GM23338 (cell line): ENCODE measurements at regions not wholly inside any gene's neighbourhood (a gene's known extent, or its start where the extent isn't known, plus 50 kb on each side); places are given as distances from the start of the nearest gene placed in this dataset.

Experiments
- ATAC-seq: fragments of 200-7000 bp; cut with Tn5 transposase; 3 replicates; pipeline ENCODE4 v1.9.1; 2020
- DNase-seq: peaks from one replicate; pipeline ENCODE4 v3.0.0-alpha.2; 2015; ENCODE audit warnings: low spot score
- H2AFZ ChIP-seq: fragments of 200-600 bp; sonication (generic); 2 replicates; pipeline ENCODE4 v1.8.0; 2016; ENCODE audit warnings: antibody characterized with exemption, mild to moderate bottlenecking, moderate library complexity
- H3F3A ChIP-seq: fragments of 200-600 bp; sonication (generic); replicated peaks from 2 replicates; pipeline ENCODE4 v1.8.0; 2017; ENCODE audit warnings: antibody characterized with exemption, mixed run types, low read depth
- H3K27ac ChIP-seq: fragments of 200-600 bp; sonication (generic); 2 replicates; pipeline ENCODE4 v1.6.1; 2016; ENCODE audit warnings: low read depth
- H3K27me3 ChIP-seq: fragments of 200-600 bp; sonication (generic); 2 replicates; pipeline ENCODE4 v1.8.0; 2016; ENCODE audit warnings: mild to moderate bottlenecking, mixed run types, moderate library complexity; ENCODE audit not compliant: insufficient read depth
- H3K36me3 ChIP-seq: fragments of 200-600 bp; sonication (generic); 2 replicates; pipeline ENCODE4 v1.8.0; 2016; ENCODE audit warnings: mild to moderate bottlenecking; ENCODE audit not compliant: insufficient read depth
- H3K4me1 ChIP-seq: fragments of 200-600 bp; sonication (generic); 2 replicates; pipeline ENCODE4 v1.8.0; 2016; ENCODE audit warnings: mild to moderate bottlenecking, moderate library complexity; ENCODE audit not compliant: insufficient read depth
- H3K4me2 ChIP-seq: fragments of 200-600 bp; sonication (generic); 2 replicates; pipeline ENCODE4 v1.7.1; 2017; ENCODE audit warnings: mixed run types
- H3K4me3 ChIP-seq: fragments of 200-600 bp; sonication (generic); 2 replicates; pipeline ENCODE4 v1.6.1; 2016; ENCODE audit warnings: mixed run types
- H3K79me2 ChIP-seq: fragments of 200-600 bp; sonication (generic); replicated peaks from 2 replicates; pipeline ENCODE4 v1.8.0; 2017; ENCODE audit warnings: mild to moderate bottlenecking; ENCODE audit not compliant: insufficient read depth
- H3K9me2 ChIP-seq: fragments of 200-600 bp; sonication (generic); 2 replicates; pipeline ENCODE4 v1.8.0; 2017; ENCODE audit not compliant: insufficient read depth
- H4K20me1 ChIP-seq: fragments of 200-600 bp; sonication (generic); replicated peaks from 2 replicates; pipeline ENCODE4 v1.8.0; 2017; ENCODE audit warnings: mild to moderate bottlenecking; ENCODE audit not compliant: insufficient read depth
- H3K27ac Mint-ChIP-seq: 2 replicates; pipeline ENCODE4 v1.8.0; 2020; ENCODE audit warnings: inconsistent platforms, mild to moderate bottlenecking, moderate library complexity, mixed read lengths
- H3K27me3 Mint-ChIP-seq: 3 replicates; pipeline ENCODE4 v1.8.0; 2022; ENCODE audit warnings: low read depth, mild to moderate bottlenecking, moderate library complexity, mixed read lengths, inconsistent platforms; ENCODE audit not compliant: insufficient read depth, poor library complexity
- H3K36me3 Mint-ChIP-seq: 3 replicates; pipeline ENCODE4 v1.8.0; 2021; ENCODE audit warnings: low read depth, mild to moderate bottlenecking, inconsistent platforms, moderate library complexity, mixed read lengths
- H3K4me1 Mint-ChIP-seq: 3 replicates; pipeline ENCODE4 v1.8.0; 2020; ENCODE audit warnings: mild to moderate bottlenecking, inconsistent platforms, mixed read lengths
- H3K4me3 Mint-ChIP-seq: 3 replicates; pipeline ENCODE4 v1.8.0; 2021; ENCODE audit warnings: moderate library complexity, mild to moderate bottlenecking, inconsistent platforms, mixed read lengths
- H3K9me3 Mint-ChIP-seq: 3 replicates; pipeline ENCODE4 v1.8.0; 2020; ENCODE audit warnings: moderate library complexity, mild to moderate bottlenecking, inconsistent platforms, mixed read lengths
- CREB1 ChIP-seq: fragments of 250-450 bp; sonication (Bioruptor Pico); IDR thresholded peaks from 2 replicates; pipeline ENCODE4 v1.5.0; 2020; ENCODE audit warnings: low read depth, mild to moderate bottlenecking, moderate library complexity
- CTCF ChIP-seq, 2 experiments: fragments of 200-600 bp in 1 of 2; sonication (generic) in 1 of 2; conservative IDR thresholded peaks; 2 replicates each; pipeline versions ENCODE4 v1.5.1 to v1.6.1; 2016 to 2017; ENCODE audit warnings: antibody characterized with exemption in 2 of 2, low read depth in 2 of 2, mild to moderate bottlenecking in 2 of 2, moderate library complexity in 1 of 2
- ETS1 ChIP-seq: IDR thresholded peaks from 2 replicates; pipeline ENCODE4 v1.6.1; 2016; ENCODE audit warnings: antibody characterized with exemption
- EZH2phosphoT487 ChIP-seq: fragments of 200-600 bp; sonication (generic); IDR thresholded peaks from one replicate; pipeline ENCODE4 v1.8.1; 2018; ENCODE audit warnings: antibody characterized with exemption; ENCODE audit not compliant: unreplicated experiment
- JUNB ChIP-seq: IDR thresholded peaks from one replicate; pipeline ENCODE4 v1.6.1; 2016; ENCODE audit warnings: antibody characterized with exemption; ENCODE audit not compliant: unreplicated experiment
- NANOG ChIP-seq: IDR thresholded peaks from 2 replicates; pipeline ENCODE4 v1.6.1; 2016; ENCODE audit warnings: antibody characterized with exemption, borderline replicate concordance
- POLR2AphosphoS5 ChIP-seq: IDR thresholded peaks from 2 replicates; pipeline ENCODE4 v1.6.1; 2016; ENCODE audit warnings: antibody characterized with exemption, low read depth
- STAT1 ChIP-seq: IDR thresholded peaks from one replicate; pipeline ENCODE4 v1.6.1; 2016; ENCODE audit warnings: antibody characterized with exemption; ENCODE audit not compliant: unreplicated experiment
- ZNF114 ChIP-seq: fragments of 250-450 bp; sonication (Bioruptor Pico); IDR thresholded peaks from 2 replicates; pipeline ENCODE4 v1.5.0; 2020; ENCODE audit warnings: mild to moderate bottlenecking, moderate library complexity
- ZNF462 ChIP-seq: fragments of 250-450 bp; sonication (Bioruptor Pico); IDR thresholded peaks from 2 replicates; pipeline ENCODE4 v1.5.0; 2020; ENCODE audit warnings: mild to moderate bottlenecking, moderate library complexity
- TF ChIP-seq, protein P1 (sequence below): IDR thresholded peaks from one replicate; pipeline ENCODE4 v1.6.1; 2018; ENCODE audit warnings: antibody characterized with exemption; ENCODE audit not compliant: unreplicated experiment

- Mint-ChIP-seq H3K36me3 (no peaks in the 10 kb centered on the region), H3K27me3 (peaks cover 4% of the 10 kb centered on the region), H3K4me3 (no peak overlapping the region), H3K4me1 (no peaks in the 10 kb centered on the region), H3K27ac (no peak overlapping the region), H3K9me3 (no peaks in the 10 kb centered on the region)
- H3K4me1 ChIP-seq: no peaks in the 10 kb centered on the region
- H3F3A ChIP-seq: no peaks in the 10 kb centered on the region
- no peak for TF ChIP-seq JUNB
- TF ChIP-seq NANOG: no peak
- TF ChIP-seq POLR2AphosphoS5: no peak
- TF ChIP-seq, protein P1, sequence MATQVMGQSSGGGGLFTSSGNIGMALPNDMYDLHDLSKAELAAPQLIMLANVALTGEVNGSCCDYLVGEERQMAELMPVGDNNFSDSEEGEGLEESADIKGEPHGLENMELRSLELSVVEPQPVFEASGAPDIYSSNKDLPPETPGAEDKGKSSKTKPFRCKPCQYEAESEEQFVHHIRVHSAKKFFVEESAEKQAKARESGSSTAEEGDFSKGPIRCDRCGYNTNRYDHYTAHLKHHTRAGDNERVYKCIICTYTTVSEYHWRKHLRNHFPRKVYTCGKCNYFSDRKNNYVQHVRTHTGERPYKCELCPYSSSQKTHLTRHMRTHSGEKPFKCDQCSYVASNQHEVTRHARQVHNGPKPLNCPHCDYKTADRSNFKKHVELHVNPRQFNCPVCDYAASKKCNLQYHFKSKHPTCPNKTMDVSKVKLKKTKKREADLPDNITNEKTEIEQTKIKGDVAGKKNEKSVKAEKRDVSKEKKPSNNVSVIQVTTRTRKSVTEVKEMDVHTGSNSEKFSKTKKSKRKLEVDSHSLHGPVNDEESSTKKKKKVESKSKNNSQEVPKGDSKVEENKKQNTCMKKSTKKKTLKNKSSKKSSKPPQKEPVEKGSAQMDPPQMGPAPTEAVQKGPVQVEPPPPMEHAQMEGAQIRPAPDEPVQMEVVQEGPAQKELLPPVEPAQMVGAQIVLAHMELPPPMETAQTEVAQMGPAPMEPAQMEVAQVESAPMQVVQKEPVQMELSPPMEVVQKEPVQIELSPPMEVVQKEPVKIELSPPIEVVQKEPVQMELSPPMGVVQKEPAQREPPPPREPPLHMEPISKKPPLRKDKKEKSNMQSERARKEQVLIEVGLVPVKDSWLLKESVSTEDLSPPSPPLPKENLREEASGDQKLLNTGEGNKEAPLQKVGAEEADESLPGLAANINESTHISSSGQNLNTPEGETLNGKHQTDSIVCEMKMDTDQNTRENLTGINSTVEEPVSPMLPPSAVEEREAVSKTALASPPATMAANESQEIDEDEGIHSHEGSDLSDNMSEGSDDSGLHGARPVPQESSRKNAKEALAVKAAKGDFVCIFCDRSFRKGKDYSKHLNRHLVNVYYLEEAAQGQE: no peak
- TF ChIP-seq EZH2phosphoT487: no peak
- TF ChIP-seq CTCF (conservative IDR thresholded peaks at IDR 0.05; ENCODE audit: low read depth in 2 of 2): no peak
- ATAC-seq (no peak), DNase-seq (no peak)
- no peaks in the 10 kb centered on the region for H3K27me3 ChIP-seq
- no peaks in the 10 kb centered on the region for H3K9me2 ChIP-seq
- H3K4me3 ChIP-seq: no peak overlapping the region
- H4K20me1 ChIP-seq: no peaks in the 10 kb centered on the region
- peak overlapping the region; percentile 11; the same call in 1 of the 2 replicates for H2AFZ ChIP-seq
- no peak overlapping the region for H3K27ac ChIP-seq
- H3K79me2 ChIP-seq: no peaks in the 10 kb centered on the region
- no peak overlapping the region for H3K4me2 ChIP-seq
- no peaks in the 10 kb centered on the region for H3K36me3 ChIP-seq
These were observed 863.9 kb upstream of the MANEA start for GRCh38 chr6:94713446-94713845.

GRCh38 chr6:94698773-94699172 is 878.6 kb upstream of the MANEA start:
- no peaks in the 10 kb centered on the region for H3K4me1 Mint-ChIP-seq
- Histone ChIP-seq H4K20me1 (no peaks in the 10 kb centered on the region), H3K27me3 (no peaks in the 10 kb centered on the region), H3F3A (no peaks in the 10 kb centered on the region), H3K4me1 (no peaks in the 10 kb centered on the region), H3K79me2 (no peaks in the 10 kb centered on the region), H3K36me3 (no peaks in the 10 kb centered on the region), H2AFZ (no peak overlapping the region), H3K27ac (no peak overlapping the region), H3K4me3 (no peak overlapping the region), H3K9me2 (no peaks in the 10 kb centered on the region), H3K4me2 (no peak overlapping the region)
- no peaks in the 10 kb centered on the region for H3K36me3 Mint-ChIP-seq
- H3K27ac Mint-ChIP-seq: no peak overlapping the region
- H3K9me3 Mint-ChIP-seq: no peaks in the 10 kb centered on the region
- no peak for ATAC-seq
- H3K4me3 Mint-ChIP-seq: no peak overlapping the region
- H3K27me3 Mint-ChIP-seq: no peaks in the 10 kb centered on the region
- no peak for DNase-seq
- no peak for TF ChIP-seq JUNB
- no peak for TF ChIP-seq ETS1
- no peak for TF ChIP-seq ZNF114 (CRISPR knock-in tag)
- TF ChIP-seq NANOG: no peak
- no peak for TF ChIP-seq STAT1
- TF ChIP-seq CREB1 (CRISPR knock-in tag): no peak
- TF ChIP-seq ZNF462 (CRISPR knock-in tag): no peak
